Stimulated activated naive CD4-positive, alpha-beta T cell treated with Interleukin-2 at 50 U/mL for 16 hours (primary cell): ENCODE measurements at regions not wholly inside any gene's neighbourhood (a gene's known extent, or its start where the extent isn't known, plus 50 kb on each side); places are given as distances from the start of the nearest gene placed in this dataset.
"Not testable (repeated sequence)": the region's sequence is repeated elsewhere in the genome, so short reads cannot be mapped to it uniquely, and the experiment has no call there.

Source experiments
- DNase-seq: peaks from one replicate; lab custom pipeline; 2025; lab: John Stamatoyannopoulos, UW

DNA sequence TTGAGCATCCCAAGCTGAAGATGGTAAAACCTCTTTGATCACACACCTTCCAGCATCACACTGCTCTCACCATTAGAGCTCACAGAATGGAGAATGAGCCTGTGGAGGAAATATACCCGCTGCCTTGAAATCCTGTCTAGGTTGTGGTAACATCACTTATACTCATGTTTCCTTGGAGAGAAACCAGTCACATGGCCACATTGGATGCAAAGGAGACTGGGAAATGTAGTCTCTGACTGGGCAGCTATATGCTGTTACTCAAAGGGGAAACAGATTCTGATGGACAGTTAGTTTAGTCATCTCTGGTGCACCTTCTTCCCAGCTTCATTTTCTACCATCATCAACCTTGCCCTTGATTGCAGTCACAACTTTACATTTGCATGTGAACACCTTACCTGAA lies 286.3 kb downstream of the ANKRD50 start:
- DNase-seq: no peak

- DNase-seq: no peak
These were observed 285.3 kb downstream of the ANKRD50 start for GRCh38 chr4:124427095-124427767.

DNA sequence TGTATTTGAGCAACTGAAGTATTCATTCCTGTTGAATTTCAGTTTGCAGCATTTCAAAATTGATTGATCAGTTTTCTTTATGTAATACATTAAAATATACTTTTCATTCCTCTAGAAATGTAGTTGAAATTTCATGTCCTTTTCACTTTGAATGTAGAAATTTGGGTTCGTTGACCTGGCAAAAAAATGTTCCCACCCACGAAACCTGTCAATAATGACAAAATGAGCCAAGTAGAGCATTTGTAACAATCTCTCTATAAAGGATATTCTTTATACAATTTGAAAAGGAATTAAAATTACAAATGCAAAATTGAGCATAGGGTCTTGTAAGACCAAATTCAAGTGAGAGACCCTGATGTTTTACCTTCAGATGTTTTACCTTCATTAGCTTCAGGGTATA lies 283.9 kb downstream of the ANKRD50 start:
- DNase-seq: no peak

- no peak for DNase-seq
These were observed 282.7 kb downstream of the ANKRD50 start for GRCh38 chr4:124429746-124430250.

- no peak for DNase-seq
These were observed 280.8 kb downstream of the ANKRD50 start for GRCh38 chr4:124431653-124432192.

DNA sequence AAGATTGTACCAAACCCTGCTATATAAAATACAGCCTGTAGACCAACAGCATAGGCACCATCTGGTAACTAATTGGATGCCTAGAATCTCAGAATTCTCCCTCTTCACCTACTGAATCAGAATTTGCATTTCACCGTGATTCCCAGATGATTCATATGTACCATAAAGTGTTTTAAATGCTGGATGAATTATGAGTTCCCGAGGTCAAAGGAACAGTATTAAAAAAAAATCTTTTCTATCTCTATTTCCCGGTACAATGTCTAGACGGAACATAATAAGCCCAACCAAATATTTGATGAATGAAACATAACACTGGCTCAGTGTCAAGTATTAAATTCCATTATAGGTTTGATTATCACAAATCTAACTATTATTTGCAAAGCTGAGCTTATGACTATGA lies 280.0 kb downstream of the ANKRD50 start:
- no peak for DNase-seq

DNA sequence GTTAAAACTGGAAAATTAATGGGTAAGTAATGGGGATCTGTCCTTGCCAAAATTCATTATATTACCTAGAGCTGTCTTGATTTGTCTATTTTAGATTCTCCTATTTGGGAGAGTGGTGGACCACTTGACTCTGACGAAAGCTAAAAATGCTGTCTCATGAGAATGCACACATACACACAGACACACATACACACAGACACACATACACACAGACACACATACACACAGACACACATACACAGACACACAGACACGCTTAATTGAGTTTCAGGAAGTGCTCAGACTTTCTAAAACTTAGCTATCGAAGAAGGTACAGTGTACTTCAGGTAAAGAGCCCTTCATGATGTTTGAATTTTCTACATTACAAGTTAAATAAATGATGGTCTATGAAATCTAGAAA lies 279.5 kb downstream of the ANKRD50 start:
- DNase-seq: no peak

GRCh38 chr4:124433500-124433899 lies 279.0 kb downstream of the ANKRD50 start:
- no peak for DNase-seq

DNA sequence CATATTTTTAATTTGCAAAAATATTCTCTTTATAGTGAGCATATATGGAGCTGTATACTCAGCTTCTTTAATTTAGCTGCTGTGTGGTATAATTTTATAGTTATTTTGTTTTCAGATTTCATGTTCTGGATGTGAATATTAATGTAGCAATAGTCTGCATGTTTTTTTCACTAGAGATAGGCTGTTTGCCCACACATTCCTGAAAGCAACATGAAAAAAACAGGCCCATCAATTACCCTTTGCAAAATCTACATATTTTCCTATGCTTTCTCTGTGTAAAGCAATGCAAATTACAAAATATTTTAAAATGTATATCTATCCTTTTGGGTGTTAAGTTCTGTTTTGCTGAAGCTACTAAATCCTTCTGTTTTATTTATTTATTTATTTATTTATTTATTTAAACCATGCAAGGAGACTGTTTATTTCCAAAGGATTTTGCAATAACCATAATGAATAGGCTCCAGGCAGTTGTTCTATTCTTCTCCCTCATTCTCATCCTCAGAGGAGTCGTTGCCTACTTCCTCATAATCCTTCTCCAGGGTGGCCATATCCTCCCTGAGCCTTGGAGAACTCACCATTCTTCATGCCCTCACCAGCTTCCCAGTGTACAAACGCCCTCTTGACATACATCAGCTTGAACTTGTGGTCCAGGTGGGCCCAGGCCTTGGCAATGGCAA lies 277.1 kb downstream of the ANKRD50 start:
- DNase-seq: no peak

DNA sequence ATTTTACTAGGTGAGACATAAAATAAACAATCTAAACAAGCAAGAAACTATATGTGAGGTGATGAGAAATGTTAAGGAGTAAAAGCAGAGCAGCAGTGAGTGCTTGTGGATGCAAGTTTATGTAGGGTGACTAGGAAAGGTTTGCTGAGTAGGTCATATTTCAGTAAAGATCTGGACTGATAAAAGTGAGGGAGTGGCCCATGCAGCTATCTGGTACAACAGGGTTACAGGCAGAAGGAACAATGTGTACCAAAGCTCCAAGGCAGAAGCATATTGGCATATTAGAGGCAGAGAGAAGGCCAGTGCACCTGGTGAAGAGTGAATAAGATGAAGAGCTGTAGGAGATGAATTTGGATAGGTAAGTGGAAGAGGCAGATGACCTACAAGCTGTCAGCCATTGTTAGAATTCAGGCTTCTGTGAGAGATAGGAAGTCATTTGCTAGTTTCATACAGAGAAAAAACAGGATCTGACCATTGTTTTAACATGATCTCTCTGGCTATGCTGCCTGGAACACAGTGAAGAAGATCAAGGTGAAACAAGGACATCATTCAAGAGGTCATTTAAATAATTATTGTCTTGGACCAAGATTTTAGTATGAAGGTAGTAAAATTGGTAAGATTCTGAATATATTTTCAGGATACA lies 274.6 kb downstream of the ANKRD50 start:
- no peak for DNase-seq

DNA sequence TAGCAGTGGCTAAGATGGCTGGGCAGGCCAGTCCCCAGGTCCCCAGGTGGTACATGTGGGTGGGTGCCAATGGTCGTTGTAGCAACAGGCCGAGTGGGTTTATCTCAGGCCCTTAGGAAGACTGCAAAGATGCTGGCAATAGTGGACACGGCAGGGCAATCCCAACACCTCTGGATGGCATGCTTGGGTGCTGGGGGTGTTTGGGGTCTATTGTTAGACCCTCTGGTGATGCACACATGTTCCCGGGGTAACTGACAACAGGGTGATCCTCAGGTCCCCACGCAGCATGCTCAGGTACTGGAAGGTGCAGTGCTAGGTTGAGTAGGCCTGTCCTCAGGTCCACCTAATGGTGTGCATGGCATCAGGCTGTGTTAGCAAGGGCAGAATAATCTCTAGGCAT lies 267.5 kb downstream of the ANKRD50 start:
- no peak for DNase-seq

GRCh38 chr4:124449881-124450280 lies 262.7 kb downstream of the ANKRD50 start:
- DNase-seq: no peak

GRCh38 chr4:124450851-124451250 lies 261.7 kb downstream of the ANKRD50 start:
- no peak for DNase-seq

DNA sequence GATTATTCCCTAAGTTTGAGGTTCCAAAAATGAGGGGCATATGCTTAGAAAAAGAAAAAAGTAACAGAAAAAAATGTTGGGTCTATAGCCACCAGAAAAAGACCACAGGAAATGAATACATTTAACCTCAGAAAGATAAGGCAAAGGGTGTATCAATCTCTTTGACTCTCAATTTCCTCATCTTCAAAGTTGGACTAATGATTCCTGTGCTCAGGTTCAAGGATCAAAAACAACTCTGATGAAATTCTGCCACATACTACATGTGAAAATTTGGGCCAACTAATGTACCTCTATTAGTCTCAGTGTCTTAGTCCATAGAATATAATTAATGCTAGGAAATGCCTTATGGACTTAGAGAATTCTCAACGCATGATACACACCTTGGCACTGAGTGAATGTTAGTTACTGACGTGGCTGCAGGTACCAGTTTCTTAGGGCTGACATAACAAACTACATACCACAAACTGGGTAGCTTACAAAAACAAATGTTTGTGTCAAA lies 257.7 kb downstream of the ANKRD50 start:
- DNase-seq: no peak

DNA sequence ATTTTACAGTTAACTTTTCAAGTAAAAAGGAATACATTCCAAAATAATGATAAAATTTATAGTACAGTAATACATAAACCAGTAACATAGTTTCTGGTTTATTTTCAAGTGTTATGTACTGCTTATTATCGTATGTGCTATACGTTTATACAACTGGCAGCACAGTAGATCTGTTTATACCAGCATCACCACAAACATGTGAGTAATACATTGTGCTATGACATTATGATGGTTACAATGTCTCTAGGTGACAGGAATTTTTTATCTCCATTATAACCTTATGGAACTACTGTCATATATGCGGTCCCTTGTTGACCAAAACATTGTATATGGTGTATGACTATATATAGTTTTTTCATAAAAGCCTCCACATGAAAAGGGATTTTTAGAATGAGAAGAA lies 256.9 kb downstream of the ANKRD50 start:
- no peak for DNase-seq

DNA sequence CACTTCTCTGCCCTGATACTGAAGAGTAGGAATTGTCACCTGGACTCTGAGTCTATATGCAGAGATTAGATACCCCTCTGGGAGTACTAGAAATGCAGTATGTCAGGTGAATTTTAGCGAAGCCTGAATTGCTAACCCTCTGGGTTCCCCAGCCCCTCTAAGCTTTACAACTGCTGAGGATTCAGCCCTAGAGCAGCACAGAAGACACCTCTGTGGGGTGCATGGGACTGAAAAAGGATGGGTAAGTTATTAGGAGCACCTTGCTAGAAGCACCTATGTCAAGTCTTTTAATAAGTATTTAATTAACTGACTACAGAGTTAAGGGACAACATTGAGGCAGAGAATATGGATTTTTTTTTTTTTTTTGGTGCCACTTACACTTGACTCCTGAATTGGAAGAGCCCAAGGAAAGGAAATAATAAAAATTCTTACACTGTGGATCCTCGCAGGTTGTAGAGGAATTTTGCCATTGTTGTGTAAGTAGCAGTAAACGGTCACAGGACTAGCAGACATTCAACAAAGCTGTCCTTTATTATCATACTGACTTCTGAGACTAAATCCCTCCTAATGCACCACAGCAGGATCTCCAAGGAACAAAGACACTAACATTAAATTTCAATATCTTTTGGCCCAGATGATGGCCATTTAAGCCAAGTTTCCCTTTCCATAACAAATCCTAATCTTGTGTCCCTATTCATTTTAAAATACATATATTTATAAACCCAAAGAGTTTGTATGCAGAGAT lies 253.2 kb downstream of the ANKRD50 start:
- DNase-seq: no peak

- DNase-seq: no peak
These were observed 252.6 kb downstream of the ANKRD50 start for GRCh38 chr4:124459941-124460310.

DNA sequence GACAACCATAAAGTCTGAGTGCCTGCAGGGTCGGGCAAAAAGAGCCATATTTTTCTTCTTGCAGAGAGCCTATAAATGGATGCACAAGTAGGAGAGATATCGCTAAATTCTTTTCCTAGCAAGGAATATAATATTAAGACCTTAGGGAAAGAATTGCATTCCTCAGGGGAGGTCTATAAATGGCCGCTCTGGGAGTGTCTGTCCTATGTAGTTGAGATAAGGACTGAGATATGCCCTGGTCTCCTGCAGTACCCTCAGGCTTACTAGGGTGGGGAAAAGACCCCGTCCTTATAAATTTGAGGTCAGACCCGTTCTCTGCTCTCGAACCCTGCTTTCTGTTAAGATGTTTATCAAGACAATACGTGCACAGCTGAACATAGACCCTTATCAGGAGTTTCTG lies 250.9 kb downstream of the ANKRD50 start:
- not testable (repeated sequence) for DNase-seq

- DNase-seq: no peak
These were observed 249.3 kb downstream of the ANKRD50 start for GRCh38 chr4:124462954-124463828.

GRCh38 chr4:124464836-124465235 lies 247.7 kb downstream of the ANKRD50 start:
- no peak for DNase-seq

DNA sequence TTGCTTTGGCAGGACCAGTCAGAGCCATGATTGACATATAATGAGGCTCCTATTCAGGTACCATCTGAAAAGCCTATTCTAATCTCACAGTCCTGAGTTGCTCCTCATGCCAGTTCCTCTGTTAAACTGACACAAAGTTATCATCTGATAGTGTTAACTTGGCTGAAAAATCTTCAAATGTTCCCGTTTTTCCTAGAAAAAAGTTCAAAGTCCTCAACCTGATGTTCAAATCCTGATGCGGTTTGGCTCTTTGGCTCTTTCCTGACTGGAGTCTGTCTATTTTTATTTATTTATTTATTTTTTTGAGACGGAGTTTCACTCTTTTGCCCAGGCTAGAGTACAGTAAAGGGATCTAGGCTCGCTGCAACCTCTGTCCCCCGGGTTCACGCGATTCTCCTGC lies 244.2 kb downstream of the ANKRD50 start:
- no peak for DNase-seq
